K562 (cell line): ENCODE measurements at regions not wholly inside any gene's neighbourhood (a gene's known extent, or its start where the extent isn't known, plus 50 kb on each side); places are given as distances from the start of the nearest gene placed in this dataset.
A peak's percentile ranks its signal among the peaks of the same experiment; 100 is the strongest.

Experiments used
- ATAC-seq: fragments of 200-7000 bp; cut with Tn5 transposase; 3 replicates; pipeline ENCODE4 v1.9.1; 2020; ENCODE audit warnings: moderate library complexity
- BruUV-seq: library from RNA; stranded (reverse); fragments of 400-500 nt; replicated peaks from 2 replicates; lab custom pipeline; 2021; lab: Mats Ljungman, UMichigan
- CTCF ChIA-PET: fragments of 300-600 bp; formaldehyde crosslinking; extraction: SDS; loops from one replicate; lab custom pipeline; 2021; ENCODE audit warnings: low intra/inter-chr PET ratio; lab: Yijun Ruan, JAX
- POLR2A ChIA-PET: fragments of 300-600, 350-650 bp; sonication (Branson Sonifier 250); formaldehyde crosslinking; extraction: SDS; loops from one replicate; lab custom pipeline; 2021; ENCODE audit warnings: antibody characterized with exemption, inconsistent platforms; lab: Yijun Ruan, JAX
- DNase-seq, 4 experiments: peaks; one replicate each; pipeline versions ENCODE4 v3.0.0 to v3.0.0-alpha.2; 2011 to 2018; ENCODE audit warnings: low spot score in 3 of 4, mixed read lengths in 3 of 4; ENCODE audit errors: extremely low read depth in 1 of 4
- FAIRE-seq: peaks from 2 replicates; lab custom pipeline; 2011; peaks lifted over from hg19 to GRCh38; lab: Jason Lieb, UNC
- H2AFZ ChIP-seq: 2 replicates; pipeline ENCODE4 v1.6.0; 2011; ENCODE audit warnings: low read depth, low read length, control low read depth, inconsistent platforms
- H3K27ac ChIP-seq: fragments of 200-600 bp; 3 replicates; pipeline ENCODE4 v1.8.0; 2011; ENCODE audit warnings: low read depth, mild to moderate bottlenecking, control low read depth, inconsistent platforms, low read length, moderate library complexity, mixed read lengths; ENCODE audit errors: extremely low read depth
- H3K27me3 ChIP-seq, 2 experiments: fragments of 300-600 bp in 1 of 2; 2 replicates in 1 of 2; 3 replicates in 1 of 2; pipeline versions ENCODE4 v1.6.0 to v1.8.0; 2011; ENCODE audit warnings: inconsistent platforms in 2 of 2, low read length in 2 of 2, mild to moderate bottlenecking in 1 of 2, mixed read lengths in 1 of 2, moderate library complexity in 1 of 2; ENCODE audit not compliant: control insufficient read depth in 2 of 2, insufficient read depth in 2 of 2
- H3K36me3 ChIP-seq: fragments of 300-600 bp; 3 replicates; pipeline ENCODE4 v1.8.0; 2011; ENCODE audit warnings: mild to moderate bottlenecking, low read length, inconsistent platforms; ENCODE audit not compliant: control insufficient read depth, insufficient read depth
- H3K4me1 ChIP-seq, 2 experiments: fragments of 200-600 bp in 1 of 2; replicated peaks in 1 of 2; 2 replicates in 1 of 2; 3 replicates in 1 of 2; pipeline versions ENCODE4 v1.5.1 to v1.8.0; 2011; ENCODE audit warnings: inconsistent platforms in 2 of 2, low read length in 2 of 2, mild to moderate bottlenecking in 1 of 2, mixed read lengths in 1 of 2, moderate library complexity in 1 of 2; ENCODE audit not compliant: control insufficient read depth in 2 of 2, insufficient read depth in 2 of 2
- H3K4me2 ChIP-seq: 2 replicates; pipeline ENCODE4 v1.6.1; 2011; ENCODE audit warnings: low read length, control low read depth, inconsistent platforms, mixed read lengths; ENCODE audit not compliant: insufficient read depth
- H3K4me3 ChIP-seq: fragments of 200-600 bp; sonication (generic), shearing (Covaris generic); 2 replicates; pipeline ENCODE4 v1.5.1; 2016; ENCODE audit warnings: control low read depth, inconsistent platforms
- H3K79me2 ChIP-seq: fragments of 200-600 bp; 3 replicates; pipeline ENCODE4 v1.8.0; 2011; ENCODE audit warnings: low read length, inconsistent platforms; ENCODE audit not compliant: control insufficient read depth, insufficient read depth
- H3K9ac ChIP-seq, 2 experiments: 2 replicates each; pipeline versions ENCODE4 v1.6.0 to v1.6.1; 2011; ENCODE audit warnings: low read depth in 2 of 2, low read length in 2 of 2, control low read depth in 1 of 2, inconsistent platforms in 1 of 2, mild to moderate bottlenecking in 1 of 2, mixed read lengths in 1 of 2; ENCODE audit not compliant: insufficient read depth in 1 of 2
- H3K9me1 ChIP-seq: one replicate; pipeline ENCODE4 v1.6.0; 2011; ENCODE audit warnings: inconsistent platforms, mild to moderate bottlenecking, low read length, moderate library complexity; ENCODE audit not compliant: control insufficient read depth, insufficient read depth
- H3K9me3 ChIP-seq: replicated peaks from 2 replicates; pipeline ENCODE4 v1.5.1; 2011; ENCODE audit warnings: low read depth, low read length, inconsistent platforms; ENCODE audit not compliant: control insufficient read depth, insufficient read depth
- H4K20me1 ChIP-seq: replicated peaks from 2 replicates; pipeline ENCODE4 v1.6.1; 2011; ENCODE audit warnings: low read length, inconsistent platforms, mixed read lengths; ENCODE audit not compliant: control insufficient read depth, insufficient read depth
- BACH1 ChIP-seq: fragments of 200-800 bp; sonication (Bioruptor generic); IDR thresholded peaks from 2 replicates; pipeline ENCODE4 v1.6.1; 2016; ENCODE audit warnings: missing genetic modification characterization, missing compliant biosample characterization
- CEBPB ChIP-seq: fragments of 450-650 bp; IDR thresholded peaks from 2 replicates; pipeline ENCODE4 v1.6.1; 2016; ENCODE audit warnings: missing genetic modification characterization, missing compliant biosample characterization
- CEBPG ChIP-seq, 3 experiments: fragments of 200-800 bp in 1 of 3; sonication (Bioruptor generic) in 1 of 3; sonication (generic) in 1 of 3; formaldehyde crosslinking in 1 of 3; IDR thresholded peaks in 2 of 3; conservative IDR thresholded peaks in 1 of 3; 2 replicates each; pipeline versions ENCODE4 v1.6.1 to v1.8.0; 2016 to 2022; ENCODE audit warnings: missing compliant biosample characterization in 2 of 3, missing genetic modification characterization in 2 of 3, mild to moderate bottlenecking in 1 of 3, missing genetic modification reagents in 1 of 3
- WGBS: fragments of 100-300 bp; shearing (Covaris generic); methylation state at CpG from one replicate; pipeline ENCODE4 v1.1.6; 2016; ENCODE audit warnings: low coverage, mixed read lengths; ENCODE audit not compliant: insufficient coverage; ENCODE audit errors: missing lambda C conversion rate; 5-methylcytosine and 5-hydroxymethylcytosine counted together
- in situ Hi-C: fragments of 300-500 bp; cut with MboI; formaldehyde crosslinking; loops from 4 replicates; pipeline ENCODE4 v1.15.0; 2018; ENCODE audit warnings: inconsistent platforms, mixed read lengths
- intact Hi-C: fragments of 100-400 bp; cut with micrococcal nuclease; formaldehyde crosslinking; loops from 2 replicates; pipeline ENCODE4 v1.14.2; 2022
- TF ChIP-seq, protein P1 (sequence below), 2 experiments: fragments of 450-650 bp in 1 of 2; IDR thresholded peaks; 2 replicates each; pipeline ENCODE4 v1.6.1; 2011 to 2017; ENCODE audit warnings: low read depth in 2 of 2, antibody characterized with exemption in 1 of 2, borderline replicate concordance in 1 of 2, low read length in 1 of 2, mild to moderate bottlenecking in 1 of 2, mixed read lengths in 1 of 2; ENCODE audit not compliant: control insufficient read depth in 1 of 2

DNA sequence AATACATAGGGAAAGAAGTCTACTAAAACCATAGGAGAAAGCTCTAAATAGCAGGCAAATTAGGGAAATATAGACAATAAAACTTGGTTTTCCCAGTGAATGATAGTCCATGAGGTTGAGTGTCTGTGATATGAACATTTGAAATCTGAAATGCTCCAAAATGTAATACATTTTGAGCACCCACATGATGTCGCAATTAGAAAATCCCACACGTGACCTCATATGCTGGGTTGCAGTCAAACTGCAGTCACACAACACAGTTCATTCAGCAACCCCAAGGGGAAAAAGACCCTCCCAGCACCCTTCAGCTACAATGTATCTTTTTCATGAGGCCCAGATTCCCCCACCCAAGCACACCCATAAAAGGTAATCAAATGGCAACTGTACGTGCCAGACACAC is 155.6 kb downstream of the BTC start:
- in situ Hi-C loops (no loop called here), intact Hi-C loops (no loop called here)
- no peak overlapping the region for H3K4me2 ChIP-seq
- no peak overlapping the region for H3K9ac ChIP-seq
- H3K4me1 ChIP-seq, result peaks cover 0 to 6% of the 10 kb centered on the region in 2 experiments; a peak in 2 of 5 replicates
- no peaks in the 10 kb centered on the region for H3K9me1 ChIP-seq
- H3K79me2 ChIP-seq, result no peaks in the 10 kb centered on the region
- no TSS peak for BruUV-seq
- DNase-seq (no peak), ATAC-seq (no peak), FAIRE-seq (no peak)
- TF ChIP-seq CEBPG (CRISPR knock-in tag; IDR thresholded peaks at IDR 0.05), result no peak
- peak; percentile 15 to 42; a peak in 1 of 4 replicates for TF ChIP-seq CEBPG (tag; conservative IDR thresholded peaks at IDR 0.05 in 1 of 2, IDR thresholded peaks at IDR 0.05 in 1 of 2)
- TF ChIP-seq, protein P1, sequence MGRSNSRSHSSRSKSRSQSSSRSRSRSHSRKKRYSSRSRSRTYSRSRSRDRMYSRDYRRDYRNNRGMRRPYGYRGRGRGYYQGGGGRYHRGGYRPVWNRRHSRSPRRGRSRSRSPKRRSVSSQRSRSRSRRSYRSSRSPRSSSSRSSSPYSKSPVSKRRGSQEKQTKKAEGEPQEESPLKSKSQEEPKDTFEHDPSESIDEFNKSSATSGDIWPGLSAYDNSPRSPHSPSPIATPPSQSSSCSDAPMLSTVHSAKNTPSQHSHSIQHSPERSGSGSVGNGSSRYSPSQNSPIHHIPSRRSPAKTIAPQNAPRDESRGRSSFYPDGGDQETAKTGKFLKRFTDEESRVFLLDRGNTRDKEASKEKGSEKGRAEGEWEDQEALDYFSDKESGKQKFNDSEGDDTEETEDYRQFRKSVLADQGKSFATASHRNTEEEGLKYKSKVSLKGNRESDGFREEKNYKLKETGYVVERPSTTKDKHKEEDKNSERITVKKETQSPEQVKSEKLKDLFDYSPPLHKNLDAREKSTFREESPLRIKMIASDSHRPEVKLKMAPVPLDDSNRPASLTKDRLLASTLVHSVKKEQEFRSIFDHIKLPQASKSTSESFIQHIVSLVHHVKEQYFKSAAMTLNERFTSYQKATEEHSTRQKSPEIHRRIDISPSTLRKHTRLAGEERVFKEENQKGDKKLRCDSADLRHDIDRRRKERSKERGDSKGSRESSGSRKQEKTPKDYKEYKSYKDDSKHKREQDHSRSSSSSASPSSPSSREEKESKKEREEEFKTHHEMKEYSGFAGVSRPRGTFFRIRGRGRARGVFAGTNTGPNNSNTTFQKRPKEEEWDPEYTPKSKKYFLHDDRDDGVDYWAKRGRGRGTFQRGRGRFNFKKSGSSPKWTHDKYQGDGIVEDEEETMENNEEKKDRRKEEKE (IDR thresholded peaks at IDR 0.05; ENCODE audit: borderline replicate concordance in 1 of 2, control insufficient read depth in 1 of 2, low read depth in 2 of 2, low read length in 1 of 2), result no peak
- TF ChIP-seq CEBPB (tag), result peak; percentile 78
- no peak for TF ChIP-seq BACH1 (tag)
- POLR2A ChIA-PET, result no interaction called here
- H2AFZ ChIP-seq, result no peak overlapping the region
- no peak overlapping the region for H3K27ac ChIP-seq
- no peaks in the 10 kb centered on the region for H3K9me3 ChIP-seq
- WGBS, result 64% methylated on average over 3 of the region's 3 CpGs
- no peaks in the 10 kb centered on the region for H3K36me3 ChIP-seq
- H4K20me1 ChIP-seq, result no peaks in the 10 kb centered on the region
- no peaks in the 10 kb centered on the region for H3K27me3 ChIP-seq
- H3K4me3 ChIP-seq, result no peak overlapping the region
- CTCF ChIA-PET, result no interaction called here
